ENCODE measurements at regions not wholly inside any gene's neighbourhood (a gene's known extent, or its start where the extent isn't known, plus 50 kb on each side); places are given as distances from the start of the nearest gene placed in this dataset.

DNA sequence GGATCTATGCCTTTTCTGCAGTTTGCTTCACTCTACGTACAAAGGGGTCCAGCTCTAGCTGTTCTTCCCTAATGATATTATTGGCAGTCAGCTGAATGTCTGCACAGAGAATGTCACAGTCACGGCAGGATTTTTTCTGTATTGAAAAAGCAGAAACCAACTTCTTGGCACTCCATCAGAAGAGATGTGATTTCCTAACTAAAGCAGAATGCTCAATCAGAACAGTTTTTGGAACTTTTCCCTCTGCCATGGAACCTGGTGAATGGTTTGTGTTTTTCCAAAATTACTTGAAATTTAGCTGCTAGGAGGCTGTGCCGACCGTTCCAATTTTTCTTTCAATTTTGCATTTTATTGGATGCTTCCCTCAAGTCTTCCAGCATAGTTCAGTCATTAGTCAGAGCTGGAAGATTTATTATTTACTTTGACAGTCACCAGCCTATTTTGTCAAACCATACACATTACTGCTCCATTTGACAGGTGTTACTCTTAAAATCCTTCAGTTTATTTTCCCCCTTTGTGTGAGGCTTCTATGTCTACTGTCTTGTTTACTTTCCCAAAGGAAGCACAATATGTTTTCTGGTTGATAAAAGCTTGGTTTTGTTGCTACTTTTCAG lies 259.6 kb upstream of the EPHA7 start:
- TF ChIP-seq SUZ12 (IDR thresholded peaks at IDR 0.05; ENCODE audit: extremely low read depth, insufficient read depth, insufficient read length) (no peak), ZNF274 (IDR thresholded peaks at IDR 0.05; ENCODE audit: low read depth, low read length) (no peak), YY1 (IDR thresholded peaks at IDR 0.05; ENCODE audit: insufficient read depth, insufficient read length) (no peak)

Data from NT2/D1 (cell line).